ENCODE measurements at regions not wholly inside any gene's neighbourhood (a gene's known extent, or its start where the extent isn't known, plus 50 kb on each side); places are given as distances from the start of the nearest gene placed in this dataset.
A peak's percentile ranks its signal among the peaks of the same experiment; 100 is the strongest.

DNA sequence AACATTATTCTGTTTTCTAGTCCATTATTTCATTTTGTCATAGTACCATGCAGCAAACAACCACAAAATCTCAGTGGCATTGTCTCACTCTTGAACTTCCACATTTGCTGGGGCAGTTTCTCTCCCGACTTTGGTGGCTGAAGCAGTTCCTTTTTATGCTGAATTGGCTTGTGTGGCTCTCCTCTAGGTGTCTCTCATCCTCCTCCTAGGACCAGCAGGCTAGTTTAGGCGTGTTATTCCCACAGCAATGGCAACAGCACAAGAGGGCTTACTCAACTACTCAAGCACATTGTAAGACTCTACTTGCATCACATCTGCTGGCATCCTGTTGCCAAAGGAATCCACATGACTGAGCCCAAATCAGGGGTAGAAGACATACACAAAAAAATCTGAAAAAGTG is 201.8 kb upstream of the KCNH8 start:
- CTCF ChIA-PET, result no interaction called here
- Mint-ChIP-seq H3K27me3 (ENCODE audit: insufficient read depth, unreplicated experiment) (peaks cover 3% of the 10 kb centered on the region), H3K4me3 (ENCODE audit: unreplicated experiment) (no peak overlapping the region), H3K27ac (ENCODE audit: unreplicated experiment) (no peak overlapping the region), H3K9me3 (ENCODE audit: unreplicated experiment) (no peaks in the 10 kb centered on the region), H3K4me1 (ENCODE audit: low read depth, unreplicated experiment) (no peaks in the 10 kb centered on the region), H3K36me3 (ENCODE audit: insufficient read depth, unreplicated experiment) (no peaks in the 10 kb centered on the region)
- BruUV-seq (replicated peaks), result no TSS peak
- H3K4me1 ChIP-seq, result no peaks in the 10 kb centered on the region
- POLR2A ChIA-PET, result no interaction called here
- DNase-seq, result peak; percentile 15 to 39
- intact Hi-C loops (cut with micrococcal nuclease; ENCODE audit: unreplicated experiment), result loop anchor here (1.0 kb wide), 1 partner anchor 42 kb away; no protein-coding TSS in a partner anchor
- no peaks in the 10 kb centered on the region for H3K9me3 ChIP-seq
- H3K27me3 ChIP-seq (replicated peaks; ENCODE audit: control insufficient read depth, insufficient read depth, low read length), result no peaks in the 10 kb centered on the region
- no peak overlapping the region for H3K4me3 ChIP-seq (ENCODE audit: low read depth, low read length)
- H3K36me3 ChIP-seq (ENCODE audit: control insufficient read depth, insufficient read depth, low read length), result no peaks in the 10 kb centered on the region
- TF ChIP-seq, protein P1, sequence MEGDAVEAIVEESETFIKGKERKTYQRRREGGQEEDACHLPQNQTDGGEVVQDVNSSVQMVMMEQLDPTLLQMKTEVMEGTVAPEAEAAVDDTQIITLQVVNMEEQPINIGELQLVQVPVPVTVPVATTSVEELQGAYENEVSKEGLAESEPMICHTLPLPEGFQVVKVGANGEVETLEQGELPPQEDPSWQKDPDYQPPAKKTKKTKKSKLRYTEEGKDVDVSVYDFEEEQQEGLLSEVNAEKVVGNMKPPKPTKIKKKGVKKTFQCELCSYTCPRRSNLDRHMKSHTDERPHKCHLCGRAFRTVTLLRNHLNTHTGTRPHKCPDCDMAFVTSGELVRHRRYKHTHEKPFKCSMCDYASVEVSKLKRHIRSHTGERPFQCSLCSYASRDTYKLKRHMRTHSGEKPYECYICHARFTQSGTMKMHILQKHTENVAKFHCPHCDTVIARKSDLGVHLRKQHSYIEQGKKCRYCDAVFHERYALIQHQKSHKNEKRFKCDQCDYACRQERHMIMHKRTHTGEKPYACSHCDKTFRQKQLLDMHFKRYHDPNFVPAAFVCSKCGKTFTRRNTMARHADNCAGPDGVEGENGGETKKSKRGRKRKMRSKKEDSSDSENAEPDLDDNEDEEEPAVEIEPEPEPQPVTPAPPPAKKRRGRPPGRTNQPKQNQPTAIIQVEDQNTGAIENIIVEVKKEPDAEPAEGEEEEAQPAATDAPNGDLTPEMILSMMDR (IDR thresholded peaks at IDR 0.05; ENCODE audit: insufficient read depth in 1 of 2, low read depth in 1 of 2, low read length in 1 of 2, severe bottlenecking in 1 of 2, unreplicated experiment in 1 of 2), result peak in 1 of 2 experiments; percentile 11

DNA sequence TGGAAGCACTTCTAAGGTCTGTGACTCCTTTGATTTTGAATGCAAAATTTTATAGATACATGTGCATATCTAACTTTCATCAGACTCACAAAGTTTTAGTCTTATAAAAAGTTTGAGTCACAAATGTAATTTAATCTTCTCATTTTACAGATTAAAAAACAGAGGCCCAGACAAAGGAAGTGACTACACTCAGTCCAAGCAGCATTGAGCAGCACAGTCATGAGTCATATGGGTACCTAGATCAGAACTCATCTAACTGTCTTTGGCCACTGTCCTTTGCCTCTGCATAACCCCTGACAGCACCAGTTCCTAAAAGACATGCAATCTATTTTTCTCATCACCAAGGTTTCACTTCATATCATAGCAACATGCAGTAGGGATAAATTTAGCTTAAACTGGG is 210.7 kb upstream of the KCNH8 start:
- ChIA-PET POLR2A (no interaction called here), CTCF (no interaction called here)
- no peaks in the 10 kb centered on the region for H3K36me3 Mint-ChIP-seq (ENCODE audit: insufficient read depth, unreplicated experiment)
- no TSS peak for BruUV-seq (replicated peaks)
- H3K4me1 Mint-ChIP-seq (ENCODE audit: low read depth, unreplicated experiment), result no peaks in the 10 kb centered on the region
- intact Hi-C loops (cut with micrococcal nuclease; ENCODE audit: unreplicated experiment), result no loop called here
- Histone ChIP-seq H3K9me3 (no peaks in the 10 kb centered on the region), H3K4me1 (no peaks in the 10 kb centered on the region), H3K4me3 (ENCODE audit: low read depth, low read length) (no peak overlapping the region), H3K27me3 (replicated peaks; ENCODE audit: control insufficient read depth, insufficient read depth, low read length) (no peaks in the 10 kb centered on the region), H3K36me3 (ENCODE audit: control insufficient read depth, insufficient read depth, low read length) (no peaks in the 10 kb centered on the region)
- DNase-seq, result no peak
- H3K27ac Mint-ChIP-seq (ENCODE audit: unreplicated experiment), result no peak overlapping the region
- H3K9me3 Mint-ChIP-seq (ENCODE audit: unreplicated experiment), result no peaks in the 10 kb centered on the region
- TF ChIP-seq, protein P1 (IDR thresholded peaks at IDR 0.05; ENCODE audit: insufficient read depth in 1 of 2, low read depth in 1 of 2, low read length in 1 of 2, severe bottlenecking in 1 of 2, unreplicated experiment in 1 of 2), result no peak
- no peak overlapping the region for H3K4me3 Mint-ChIP-seq (ENCODE audit: unreplicated experiment)
- no peaks in the 10 kb centered on the region for H3K27me3 Mint-ChIP-seq (ENCODE audit: insufficient read depth, unreplicated experiment)

DNA sequence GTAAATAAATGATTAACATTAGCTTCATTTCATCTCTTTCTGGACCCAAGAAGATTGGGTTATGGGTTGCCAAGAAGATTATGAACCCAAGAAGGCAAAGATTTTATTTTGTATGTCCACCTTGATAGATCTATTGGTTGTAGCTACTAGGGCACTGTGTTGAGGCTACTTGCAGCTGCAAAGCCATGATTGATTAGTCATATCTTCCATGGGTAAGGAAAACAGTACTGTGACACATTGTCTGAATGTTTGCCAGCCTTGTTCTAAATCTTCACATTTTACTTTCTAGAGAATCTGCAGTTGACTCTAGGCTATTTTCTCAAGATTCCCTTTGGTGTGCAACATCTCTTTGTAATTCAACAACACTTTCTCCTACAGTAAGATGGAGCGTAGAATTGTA is 229.2 kb upstream of the KCNH8 start:
- Histone ChIP-seq H3K4me3 (ENCODE audit: low read depth, low read length) (no peak overlapping the region), H3K4me1 (no peaks in the 10 kb centered on the region), H3K27me3 (replicated peaks; ENCODE audit: control insufficient read depth, insufficient read depth, low read length) (no peaks in the 10 kb centered on the region), H3K9me3 (no peaks in the 10 kb centered on the region), H3K36me3 (ENCODE audit: control insufficient read depth, insufficient read depth, low read length) (no peaks in the 10 kb centered on the region)
- H3K27ac Mint-ChIP-seq (ENCODE audit: unreplicated experiment), result no peak overlapping the region
- no TSS peak for BruUV-seq (replicated peaks)
- no peaks in the 10 kb centered on the region for H3K9me3 Mint-ChIP-seq (ENCODE audit: unreplicated experiment)
- ChIA-PET POLR2A (no interaction called here), CTCF (no interaction called here)
- H3K4me1 Mint-ChIP-seq (ENCODE audit: low read depth, unreplicated experiment), result no peaks in the 10 kb centered on the region
- H3K27me3 Mint-ChIP-seq (ENCODE audit: insufficient read depth, unreplicated experiment), result no peaks in the 10 kb centered on the region
- no peaks in the 10 kb centered on the region for H3K36me3 Mint-ChIP-seq (ENCODE audit: insufficient read depth, unreplicated experiment)
- intact Hi-C loops (cut with micrococcal nuclease; ENCODE audit: unreplicated experiment), result no loop called here
- no peak overlapping the region for H3K4me3 Mint-ChIP-seq (ENCODE audit: unreplicated experiment)
- DNase-seq, result no peak
- TF ChIP-seq, protein P1 (IDR thresholded peaks at IDR 0.05; ENCODE audit: insufficient read depth in 1 of 2, low read depth in 1 of 2, low read length in 1 of 2, severe bottlenecking in 1 of 2, unreplicated experiment in 1 of 2), result no peak

Measured in Caco-2 (cell line).